COLO829 (cell line): ENCODE measurements at regions not wholly inside any gene's neighbourhood (a gene's known extent, or its start where the extent isn't known, plus 50 kb on each side); places are given as distances from the start of the nearest gene placed in this dataset.
"Not testable (repeated sequence)": the region's sequence is repeated elsewhere in the genome, so short reads cannot be mapped to it uniquely, and the experiment has no call there.

Experiments
- DNase-seq: peaks from one replicate; pipeline ENCODE4 v3.0.0; 2012; ENCODE audit warnings: low spot score

- DNase-seq, result not testable (repeated sequence)
Measured at GRCh38 chrX:21219208-21219607, 155.0 kb upstream of the CNKSR2 start.

- DNase-seq, result no peak
Measured at GRCh38 chrX:21225643-21226042, 148.6 kb upstream of the CNKSR2 start.

- not testable (repeated sequence) for DNase-seq
Measured at GRCh38 chrX:21228974-21229373, 145.2 kb upstream of the CNKSR2 start.

- DNase-seq, result no peak
Measured at GRCh38 chrX:21255032-21255618, 119.1 kb upstream of the CNKSR2 start.

GRCh38 chrX:21266949-21267348 lies 107.3 kb upstream of the CNKSR2 start:
- no peak for DNase-seq

- DNase-seq, result no peak
Measured at GRCh38 chrX:21276736-21277433, 97.3 kb upstream of the CNKSR2 start.

GRCh38 chrX:21289232-21289631 lies 85.0 kb upstream of the CNKSR2 start:
- no peak for DNase-seq

- DNase-seq, result no peak
Measured at GRCh38 chrX:21295246-21295820, 78.9 kb upstream of the CNKSR2 start.

- no peak for DNase-seq
Measured at GRCh38 chrX:21305799-21306336, 68.3 kb upstream of the CNKSR2 start.

GRCh38 chrX:21319323-21319722 lies 54.9 kb upstream of the CNKSR2 start:
- DNase-seq, result no peak
